C4-2B (cell line): ENCODE measurements at regions not wholly inside any gene's neighbourhood (a gene's known extent, or its start where the extent isn't known, plus 50 kb on each side); places are given as distances from the start of the nearest gene placed in this dataset.

Experiments used
- CTCF ChIP-seq: fragments of 450-650 bp; conservative IDR thresholded peaks from 2 replicates; pipeline ENCODE4 v1.5.1; 2017; ENCODE audit warnings: mild to moderate bottlenecking
- ZFX ChIP-seq: fragments of 450-650 bp; IDR thresholded peaks from 2 replicates; pipeline ENCODE4 v1.6.1; 2017

- TF ChIP-seq CTCF (peak; percentile 39), ZFX (no peak)
Measured at GRCh38 chr6:51514748-51515402, 572.5 kb downstream of the PKHD1 start.
